C4-2B (cell line): ENCODE measurements at regions not wholly inside any gene's neighbourhood (a gene's known extent, or its start where the extent isn't known, plus 50 kb on each side); places are given as distances from the start of the nearest gene placed in this dataset.

Source experiments
- H3K27ac ChIP-seq: fragments of 450-650 bp; 2 replicates; pipeline ENCODE4 v1.5.1; 2017
- CTCF ChIP-seq: fragments of 450-650 bp; conservative IDR thresholded peaks from 2 replicates; pipeline ENCODE4 v1.5.1; 2017; ENCODE audit warnings: mild to moderate bottlenecking
- ZFX ChIP-seq: fragments of 450-650 bp; IDR thresholded peaks from 2 replicates; pipeline ENCODE4 v1.6.1; 2017

- no peak overlapping the region for H3K27ac ChIP-seq
- no peak for TF ChIP-seq ZFX
- no peak for TF ChIP-seq CTCF
Observed at GRCh38 chr13:74966814-74967424, 515.0 kb downstream of the TBC1D4 start.

GRCh38 chr13:74966275-74966674, 515.7 kb downstream of the TBC1D4 start:
- TF ChIP-seq CTCF (no peak), ZFX (no peak)
- H3K27ac ChIP-seq, result no peak overlapping the region

GRCh38 chr13:74945637-74946036, 536.3 kb downstream of the TBC1D4 start:
- TF ChIP-seq CTCF, result no peak
- no peak for TF ChIP-seq ZFX
- H3K27ac ChIP-seq, result no peak overlapping the region

GRCh38 chr13:74931698-74932433, 550.1 kb downstream of the TBC1D4 start:
- no peak overlapping the region for H3K27ac ChIP-seq
- TF ChIP-seq CTCF (no peak), ZFX (no peak)

- no peak for TF ChIP-seq ZFX
- no peak for TF ChIP-seq CTCF
- H3K27ac ChIP-seq, result no peak overlapping the region
Observed at GRCh38 chr13:74930402-74931165, 551.4 kb downstream of the TBC1D4 start.

GRCh38 chr13:74929436-74929835, 552.5 kb downstream of the TBC1D4 start:
- H3K27ac ChIP-seq, result no peak overlapping the region
- no peak for TF ChIP-seq CTCF

- no peak overlapping the region for H3K27ac ChIP-seq
- TF ChIP-seq CTCF (no peak), ZFX (no peak)
Observed at GRCh38 chr13:74927823-74928222, 554.1 kb downstream of the TBC1D4 start.
